GM21526 (cell line): ENCODE measurements at regions not wholly inside any gene's neighbourhood (a gene's known extent, or its start where the extent isn't known, plus 50 kb on each side); places are given as distances from the start of the nearest gene placed in this dataset.

ENCODE experiments used
- ATAC-seq: cut with Tn5 transposase; IDR thresholded peaks from one replicate; pipeline ENCODE4 v1.9.1; 2021; ENCODE audit warnings: moderate library complexity; ENCODE audit not compliant: unreplicated experiment, low FRiP score

GRCh38 chrX:9189286-9189685 is 155.4 kb upstream of the FAM9B start:
- no peak for ATAC-seq

GRCh38 chrX:9191392-9191791 is 157.5 kb upstream of the FAM9B start:
- no peak for ATAC-seq

GRCh38 chrX:9195199-9195880 is 161.4 kb upstream of the FAM9B start:
- ATAC-seq = no peak

DNA sequence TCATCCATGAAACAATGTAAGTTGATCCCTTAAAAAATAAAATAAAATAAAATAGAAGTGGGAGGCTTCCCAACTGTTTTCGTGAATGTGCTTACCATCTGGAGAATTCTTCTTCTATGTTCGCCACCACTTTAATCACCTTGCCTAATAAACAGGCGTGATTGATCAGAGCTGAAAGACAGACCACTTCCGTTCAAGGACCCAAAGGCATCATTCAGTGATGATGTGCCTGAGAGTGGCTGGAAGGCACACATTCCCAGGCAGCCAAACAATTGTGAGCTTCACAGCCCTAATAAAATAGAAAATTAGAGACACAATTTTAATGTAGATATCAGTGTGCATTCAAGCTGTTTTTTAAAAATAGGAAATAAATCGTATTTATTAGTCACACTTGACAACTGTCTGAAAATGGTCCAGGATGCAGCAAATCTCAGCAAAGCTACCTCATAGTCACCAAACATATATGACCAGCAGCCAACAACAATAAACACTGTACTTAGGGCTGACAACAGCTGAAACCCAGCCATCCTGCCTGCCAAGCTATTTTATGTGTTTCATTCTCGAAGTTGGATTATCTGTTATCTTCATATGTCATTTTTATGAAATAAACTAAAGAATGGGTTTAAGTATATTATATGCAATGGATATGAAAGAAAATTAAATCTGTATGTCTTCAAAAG is 163.2 kb upstream of the FAM9B start:
- no peak for ATAC-seq

- ATAC-seq = no peak
Measured at GRCh38 chrX:9204560-9204959, 170.6 kb upstream of the FAM9B start.

DNA sequence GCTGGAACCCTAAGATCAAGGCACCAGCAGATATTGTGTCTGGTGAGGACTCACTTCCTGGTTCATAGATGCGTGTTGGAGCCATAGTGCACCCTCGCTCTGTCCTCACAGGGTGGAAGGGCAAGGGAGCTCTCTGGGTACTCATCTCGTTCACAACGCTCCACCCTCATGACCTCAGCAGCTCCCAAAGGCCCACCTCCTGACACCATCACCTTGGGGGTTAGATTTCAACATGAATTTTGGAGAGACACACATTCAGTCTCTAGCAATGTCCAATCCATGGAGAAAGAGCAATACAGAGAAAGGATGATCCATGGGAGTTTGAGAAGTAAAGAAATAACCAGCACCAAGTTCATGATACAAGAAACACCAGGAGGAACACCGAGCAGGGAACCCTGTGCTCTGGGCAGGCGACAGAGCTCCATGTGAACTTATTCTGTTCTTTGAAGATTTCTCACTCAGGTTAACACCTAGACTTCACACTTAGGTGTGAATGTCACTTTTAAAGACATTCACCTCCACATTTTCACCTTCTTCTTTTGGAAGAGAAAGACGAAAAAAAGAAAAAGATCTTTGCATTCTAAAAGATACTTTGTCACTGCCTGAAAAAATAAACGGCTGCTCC is 171.8 kb upstream of the FAM9B start:
- no peak for ATAC-seq

DNA sequence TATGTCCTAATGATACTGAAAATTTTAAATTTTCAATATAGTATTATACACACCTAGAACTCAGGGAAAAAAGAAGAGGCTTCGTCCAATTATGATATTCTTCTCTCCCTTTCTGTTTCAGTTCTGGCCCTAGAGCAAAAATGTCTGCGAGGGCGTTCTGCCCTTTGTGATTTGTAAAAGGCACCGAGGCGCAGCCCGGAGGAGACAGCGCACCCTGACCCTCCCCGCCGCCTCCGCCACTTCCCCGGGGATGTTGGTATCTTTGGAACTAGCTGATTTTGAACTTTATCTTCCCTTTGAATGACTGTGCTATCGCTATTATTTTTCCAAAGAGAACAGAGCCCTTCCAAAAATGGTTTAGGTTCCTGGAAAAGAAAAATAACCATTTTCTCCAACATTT is 173.2 kb upstream of the FAM9B start:
- ATAC-seq = no peak

DNA sequence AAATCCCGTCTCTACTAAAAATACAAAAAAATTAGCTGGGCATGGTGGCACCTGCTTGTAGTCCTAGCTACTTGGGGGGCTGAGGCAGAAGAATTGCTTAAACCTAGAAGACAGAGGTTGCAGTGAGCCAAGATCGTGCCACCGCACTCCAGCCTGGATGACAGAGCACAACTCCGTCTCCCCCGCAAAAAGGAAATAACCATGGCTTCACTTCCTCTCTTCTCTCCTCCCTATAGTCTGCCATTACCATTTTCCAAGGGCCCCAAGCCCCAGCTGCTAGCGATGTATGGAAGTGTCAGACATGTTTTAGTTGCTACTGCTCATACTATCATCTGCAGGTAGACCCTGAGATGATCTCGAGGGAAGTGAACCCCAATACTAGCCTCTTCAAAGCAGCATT is 177.3 kb upstream of the FAM9B start:
- no peak for ATAC-seq

DNA sequence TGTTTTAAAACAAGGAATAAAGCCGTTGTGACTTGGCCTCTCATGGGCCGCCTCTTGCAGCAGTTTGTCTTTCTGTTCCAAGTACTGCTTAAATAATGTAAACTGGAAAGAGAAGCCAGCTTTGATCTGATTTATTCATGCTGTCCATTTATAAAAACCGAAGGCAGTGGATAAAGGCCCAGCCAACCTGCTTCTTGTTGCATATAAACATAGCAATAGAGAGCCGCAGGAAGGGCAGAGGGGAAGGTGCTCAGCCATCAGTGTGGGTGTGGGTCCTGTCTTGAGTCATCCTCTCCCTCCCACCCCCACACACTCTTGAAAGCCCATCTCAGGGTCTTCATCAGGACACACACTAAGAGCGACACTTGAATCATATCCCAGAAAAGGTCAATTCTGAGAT is 187.9 kb upstream of the FAM9B start:
- ATAC-seq = no peak

- no peak for ATAC-seq
Measured at GRCh38 chrX:9222299-9222698, 188.4 kb upstream of the FAM9B start.

- ATAC-seq = no peak
Measured at GRCh38 chrX:9227276-9227675, 193.3 kb upstream of the FAM9B start.

DNA sequence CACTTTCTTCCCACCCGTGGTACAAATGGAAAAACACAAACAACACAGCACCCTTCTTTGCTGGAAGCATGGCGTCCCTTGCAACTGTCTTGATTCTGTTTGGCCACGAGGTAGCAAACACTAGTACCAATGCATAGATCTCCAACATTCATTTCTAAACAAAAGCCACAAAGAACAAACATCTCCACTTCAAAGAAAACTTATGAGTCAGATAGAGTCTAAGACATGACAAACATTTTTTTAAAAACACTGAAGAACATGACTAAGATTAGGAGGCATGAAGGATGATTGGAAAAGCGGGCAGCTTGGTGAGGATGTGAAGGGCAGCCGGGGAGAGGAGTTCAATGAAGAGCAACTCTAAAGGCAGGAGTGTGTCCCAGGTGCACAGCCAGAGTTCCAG is 197.6 kb upstream of the FAM9B start:
- no peak for ATAC-seq

- ATAC-seq = no peak
Measured at GRCh38 chrX:9233141-9233540, 199.2 kb upstream of the FAM9B start.

- no peak for ATAC-seq
Measured at GRCh38 chrX:9234315-9234714, 200.4 kb upstream of the FAM9B start.

GRCh38 chrX:9235722-9236121 is 201.8 kb upstream of the FAM9B start:
- no peak for ATAC-seq

DNA sequence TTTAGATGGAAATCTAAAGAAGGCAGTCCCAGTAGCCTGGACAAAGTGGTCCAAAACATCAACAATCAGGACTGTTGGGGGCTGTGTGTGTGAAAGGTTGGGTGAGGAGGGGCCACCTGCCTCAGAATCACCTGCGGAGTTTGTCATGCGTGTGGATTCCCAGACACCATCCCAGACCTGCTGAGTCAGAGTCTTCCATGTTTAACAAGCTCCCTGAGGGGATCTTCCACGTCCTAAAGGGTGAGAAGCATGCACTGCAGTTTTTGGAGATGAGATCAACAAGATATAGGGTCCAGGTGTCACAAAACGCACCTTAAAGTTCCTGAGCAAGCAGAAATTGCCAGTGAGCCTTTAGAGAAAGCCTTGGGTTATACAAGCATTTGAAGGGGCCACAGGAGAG is 207.0 kb upstream of the FAM9B start:
- ATAC-seq = no peak

DNA sequence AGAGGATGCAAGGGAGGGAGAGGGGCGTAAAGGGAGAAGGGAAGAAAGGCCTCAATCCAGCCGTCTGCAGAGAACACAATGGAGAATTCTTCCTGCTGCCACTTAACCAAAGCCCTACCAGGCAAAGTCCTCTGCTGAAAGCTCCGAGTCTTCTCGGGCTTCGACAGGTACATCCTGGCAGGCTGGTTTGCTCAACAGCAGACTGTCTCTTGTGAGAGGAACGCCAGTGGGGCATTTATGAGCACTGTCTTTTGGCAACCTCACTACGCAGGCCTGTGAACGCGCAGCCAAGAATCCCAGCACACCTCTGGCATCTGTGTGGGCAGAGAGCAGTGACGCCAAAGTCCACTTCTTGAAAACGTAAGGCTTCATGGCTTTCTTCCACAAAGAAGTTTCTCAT is 207.5 kb upstream of the FAM9B start:
- ATAC-seq = no peak

DNA sequence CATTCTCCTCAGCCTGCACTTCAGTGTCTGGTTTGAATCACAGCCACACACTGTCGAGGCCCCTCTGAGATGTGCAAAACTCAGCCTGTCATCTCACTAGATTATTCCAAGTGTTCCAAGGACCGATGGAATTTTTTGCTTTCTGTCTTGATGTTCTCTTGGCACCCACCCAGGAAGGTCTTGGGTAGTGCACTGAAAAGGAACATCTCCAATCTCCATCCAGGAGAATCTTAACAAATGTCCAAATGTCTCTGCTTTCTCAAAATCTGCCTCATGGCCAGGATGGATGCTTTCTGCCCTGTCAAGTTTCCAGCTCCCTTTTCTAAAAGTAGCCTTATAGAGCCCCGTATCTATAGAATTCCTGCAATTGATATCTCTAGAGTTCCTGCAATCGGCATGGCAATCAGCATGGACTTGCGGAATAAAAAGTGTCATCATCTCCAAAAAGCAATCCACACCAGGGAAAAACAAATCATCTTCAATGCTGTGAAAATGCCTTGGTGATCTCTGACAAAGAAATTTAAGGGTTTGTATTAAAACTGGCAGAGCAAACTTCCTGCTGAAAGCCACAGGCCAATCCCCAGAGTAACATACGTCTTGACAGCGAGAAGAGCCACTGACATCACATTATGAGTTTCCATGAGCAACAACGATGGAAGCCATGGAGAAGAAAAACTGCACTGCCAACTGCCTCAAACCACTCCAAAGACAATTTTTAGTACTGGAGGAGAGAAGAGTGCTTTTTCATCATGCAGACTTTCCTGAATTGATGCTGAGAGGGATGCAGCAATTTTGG is 215.3 kb upstream of the FAM9B start:
- ATAC-seq = no peak

GRCh38 chrX:9252182-9252581 is 212.7 kb upstream of the TBL1X start:
- ATAC-seq = no peak

GRCh38 chrX:9253211-9253610 is 211.6 kb upstream of the TBL1X start:
- no peak for ATAC-seq

GRCh38 chrX:9257718-9258420 is 207.0 kb upstream of the TBL1X start:
- no peak for ATAC-seq
